IMR-90 (cell line): ENCODE measurements at regions not wholly inside any gene's neighbourhood (a gene's known extent, or its start where the extent isn't known, plus 50 kb on each side); places are given as distances from the start of the nearest gene placed in this dataset.

Experiments
- BHLHE40 ChIP-seq: fragments of 150-350 bp; IDR thresholded peaks from 2 replicates; pipeline ENCODE4 v1.6.1; 2016; ENCODE audit warnings: mild to moderate bottlenecking, low read depth, low read length
- CEBPB ChIP-seq: IDR thresholded peaks from 2 replicates; pipeline ENCODE4 v1.6.1; 2012; ENCODE audit warnings: low read depth, low read length, improper control_type of control experiment
- FOS ChIP-seq: fragments of 150-350 bp; IDR thresholded peaks from 2 replicates; pipeline ENCODE4 v1.6.1; 2016; ENCODE audit warnings: low read depth, low read length
- MAFK ChIP-seq: IDR thresholded peaks from 2 replicates; pipeline ENCODE4 v1.6.1; 2012; ENCODE audit warnings: low read depth, low read length, improper control_type of control experiment
- MXI1 ChIP-seq: IDR thresholded peaks from 2 replicates; pipeline ENCODE4 v1.6.1; 2012; ENCODE audit warnings: low read depth, mild to moderate bottlenecking, low read length, moderate library complexity, borderline replicate concordance
- POLR2A ChIP-seq: IDR thresholded peaks from 2 replicates; pipeline ENCODE4 v1.6.1; 2012; ENCODE audit warnings: mild to moderate bottlenecking, low read depth, low read length
- RCOR1 ChIP-seq: IDR thresholded peaks from 2 replicates; pipeline ENCODE4 v1.6.1; 2012; ENCODE audit warnings: mild to moderate bottlenecking, low read length, improper control_type of control experiment; ENCODE audit not compliant: insufficient replicate concordance
- SMC3 ChIP-seq: fragments of 150-350 bp; IDR thresholded peaks from 2 replicates; pipeline ENCODE4 v1.6.1; 2016; ENCODE audit warnings: low read depth, mild to moderate bottlenecking, antibody characterized with exemption, low read length, moderate library complexity
- TF ChIP-seq, protein P1 (sequence below): conservative IDR thresholded peaks from 2 replicates; pipeline ENCODE4 v1.5.1; 2012; ENCODE audit warnings: mild to moderate bottlenecking, low read depth, low read length, improper control_type of control experiment
- TF ChIP-seq, protein P2 (sequence below): fragments of 150-350 bp; IDR thresholded peaks from 2 replicates; pipeline ENCODE4 v1.6.1; 2017; ENCODE audit warnings: mild to moderate bottlenecking, antibody characterized with exemption, low read length, low read depth
- TF ChIP-seq, protein P3 (sequence below): fragments of 150-350 bp; IDR thresholded peaks from 2 replicates; pipeline ENCODE4 v1.6.1; 2016; ENCODE audit warnings: low read depth, mild to moderate bottlenecking, low read length, moderate library complexity, borderline replicate concordance

DNA sequence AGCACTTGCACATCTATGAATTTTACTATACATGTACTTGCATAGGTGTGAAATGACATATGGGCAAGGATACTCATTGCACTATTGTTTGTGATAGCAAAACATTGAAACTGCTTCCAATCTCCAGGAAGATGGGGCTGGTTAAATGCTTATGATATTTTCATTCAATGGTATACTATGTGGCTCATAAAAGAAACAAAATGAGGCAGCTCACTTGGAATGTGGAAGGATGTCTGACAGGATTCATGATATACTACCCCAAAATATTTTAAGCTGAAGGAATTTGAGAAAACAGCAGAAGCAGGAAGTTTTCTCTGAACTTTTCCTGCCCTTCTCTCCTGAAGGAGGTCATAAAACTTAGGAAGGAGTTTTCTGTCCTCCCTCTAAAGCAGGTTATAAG lies 99.6 kb upstream of the CAST start:
- TF ChIP-seq, protein P1, sequence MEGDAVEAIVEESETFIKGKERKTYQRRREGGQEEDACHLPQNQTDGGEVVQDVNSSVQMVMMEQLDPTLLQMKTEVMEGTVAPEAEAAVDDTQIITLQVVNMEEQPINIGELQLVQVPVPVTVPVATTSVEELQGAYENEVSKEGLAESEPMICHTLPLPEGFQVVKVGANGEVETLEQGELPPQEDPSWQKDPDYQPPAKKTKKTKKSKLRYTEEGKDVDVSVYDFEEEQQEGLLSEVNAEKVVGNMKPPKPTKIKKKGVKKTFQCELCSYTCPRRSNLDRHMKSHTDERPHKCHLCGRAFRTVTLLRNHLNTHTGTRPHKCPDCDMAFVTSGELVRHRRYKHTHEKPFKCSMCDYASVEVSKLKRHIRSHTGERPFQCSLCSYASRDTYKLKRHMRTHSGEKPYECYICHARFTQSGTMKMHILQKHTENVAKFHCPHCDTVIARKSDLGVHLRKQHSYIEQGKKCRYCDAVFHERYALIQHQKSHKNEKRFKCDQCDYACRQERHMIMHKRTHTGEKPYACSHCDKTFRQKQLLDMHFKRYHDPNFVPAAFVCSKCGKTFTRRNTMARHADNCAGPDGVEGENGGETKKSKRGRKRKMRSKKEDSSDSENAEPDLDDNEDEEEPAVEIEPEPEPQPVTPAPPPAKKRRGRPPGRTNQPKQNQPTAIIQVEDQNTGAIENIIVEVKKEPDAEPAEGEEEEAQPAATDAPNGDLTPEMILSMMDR, result no peak
- TF ChIP-seq, protein P2, sequence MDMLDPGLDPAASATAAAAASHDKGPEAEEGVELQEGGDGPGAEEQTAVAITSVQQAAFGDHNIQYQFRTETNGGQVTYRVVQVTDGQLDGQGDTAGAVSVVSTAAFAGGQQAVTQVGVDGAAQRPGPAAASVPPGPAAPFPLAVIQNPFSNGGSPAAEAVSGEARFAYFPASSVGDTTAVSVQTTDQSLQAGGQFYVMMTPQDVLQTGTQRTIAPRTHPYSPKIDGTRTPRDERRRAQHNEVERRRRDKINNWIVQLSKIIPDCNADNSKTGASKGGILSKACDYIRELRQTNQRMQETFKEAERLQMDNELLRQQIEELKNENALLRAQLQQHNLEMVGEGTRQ, result no peak
- TF ChIP-seq CEBPB, result no peak
- no peak for TF ChIP-seq SMC3
- no peak for TF ChIP-seq POLR2A
- TF ChIP-seq RCOR1, result no peak
- TF ChIP-seq BHLHE40, result no peak
- no peak for TF ChIP-seq MXI1
- TF ChIP-seq MAFK, result no peak
- TF ChIP-seq FOS, result no peak
- TF ChIP-seq, protein P3, sequence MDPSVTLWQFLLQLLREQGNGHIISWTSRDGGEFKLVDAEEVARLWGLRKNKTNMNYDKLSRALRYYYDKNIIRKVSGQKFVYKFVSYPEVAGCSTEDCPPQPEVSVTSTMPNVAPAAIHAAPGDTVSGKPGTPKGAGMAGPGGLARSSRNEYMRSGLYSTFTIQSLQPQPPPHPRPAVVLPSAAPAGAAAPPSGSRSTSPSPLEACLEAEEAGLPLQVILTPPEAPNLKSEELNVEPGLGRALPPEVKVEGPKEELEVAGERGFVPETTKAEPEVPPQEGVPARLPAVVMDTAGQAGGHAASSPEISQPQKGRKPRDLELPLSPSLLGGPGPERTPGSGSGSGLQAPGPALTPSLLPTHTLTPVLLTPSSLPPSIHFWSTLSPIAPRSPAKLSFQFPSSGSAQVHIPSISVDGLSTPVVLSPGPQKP, result no peak
